NCI-H748 treated with DMSO at 0.1 percent for 48 hours (cell line): ENCODE measurements at regions not wholly inside any gene's neighbourhood (a gene's known extent, or its start where the extent isn't known, plus 50 kb on each side); places are given as distances from the start of the nearest gene placed in this dataset.

Experiments used
- DNase-seq: peaks from one replicate; lab custom pipeline; 2025; lab: John Stamatoyannopoulos, UW

DNA sequence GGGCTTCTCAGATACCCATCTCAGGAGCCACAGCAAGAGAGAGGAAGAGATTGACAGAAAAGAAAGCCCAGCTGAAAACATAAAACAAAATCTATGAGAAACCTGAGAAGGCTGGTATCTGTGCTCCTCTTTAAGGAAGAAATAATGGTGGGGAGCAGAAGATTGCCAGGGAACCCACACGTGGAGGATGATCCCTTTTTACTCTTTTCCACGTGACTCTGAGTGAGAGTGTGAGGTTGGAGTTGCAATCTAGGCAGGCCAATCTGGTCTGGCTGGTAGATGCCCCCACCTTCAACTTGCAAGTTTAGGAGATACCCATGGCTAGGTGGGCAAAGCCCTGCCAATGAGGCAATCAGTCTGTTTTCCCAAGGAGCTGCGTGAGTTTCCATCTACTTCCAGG is 202.3 kb downstream of the TENT4A start:
- no peak for DNase-seq

DNA sequence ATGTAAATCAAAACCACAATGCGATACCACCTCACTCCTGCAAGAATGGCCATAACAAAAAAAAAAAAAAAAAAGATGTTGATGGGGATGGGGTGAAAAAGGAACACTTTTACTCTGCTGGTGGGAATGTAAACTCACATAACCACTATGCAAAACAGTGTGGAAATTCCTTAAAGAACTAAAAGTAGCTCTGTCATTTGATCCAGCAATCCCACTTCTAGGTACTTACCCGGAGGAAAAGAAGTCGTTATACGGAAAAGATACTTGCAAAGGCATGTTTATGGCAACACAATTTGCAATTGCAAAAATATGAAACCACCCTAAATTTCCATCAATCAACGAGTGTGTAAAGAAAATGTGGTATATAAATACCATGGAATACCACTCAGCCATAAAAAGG is 205.0 kb downstream of the TENT4A start:
- no peak for DNase-seq

DNA sequence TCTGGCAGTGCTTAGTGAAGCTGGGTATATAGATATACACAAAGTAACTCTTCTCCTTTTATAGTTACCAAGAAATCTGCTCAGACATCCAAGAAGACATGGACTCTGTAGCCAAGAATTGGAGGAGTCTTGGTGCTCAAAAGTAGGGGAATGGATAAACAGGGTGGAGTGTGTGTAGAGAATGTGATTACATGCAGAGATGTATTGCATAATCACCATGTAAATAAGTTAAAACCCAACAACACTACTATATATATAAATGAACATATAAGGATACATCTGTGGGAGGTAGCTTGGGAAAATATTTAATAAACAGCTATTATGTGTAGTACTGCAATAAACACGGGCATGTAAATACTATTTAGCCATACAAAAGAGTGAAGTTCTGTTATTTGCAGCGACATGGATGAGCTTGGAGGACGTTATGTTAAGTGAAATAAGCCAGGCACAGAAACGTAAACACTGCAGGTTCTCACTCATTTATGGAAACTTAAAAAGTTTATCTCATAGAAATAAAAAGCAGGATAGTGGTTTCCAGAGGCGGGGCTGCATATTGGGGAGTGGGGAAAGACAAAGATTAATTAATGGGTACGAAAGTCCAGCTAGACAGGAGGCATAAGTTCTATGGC is 207.5 kb downstream of the TENT4A start:
- DNase-seq: no peak

DNA sequence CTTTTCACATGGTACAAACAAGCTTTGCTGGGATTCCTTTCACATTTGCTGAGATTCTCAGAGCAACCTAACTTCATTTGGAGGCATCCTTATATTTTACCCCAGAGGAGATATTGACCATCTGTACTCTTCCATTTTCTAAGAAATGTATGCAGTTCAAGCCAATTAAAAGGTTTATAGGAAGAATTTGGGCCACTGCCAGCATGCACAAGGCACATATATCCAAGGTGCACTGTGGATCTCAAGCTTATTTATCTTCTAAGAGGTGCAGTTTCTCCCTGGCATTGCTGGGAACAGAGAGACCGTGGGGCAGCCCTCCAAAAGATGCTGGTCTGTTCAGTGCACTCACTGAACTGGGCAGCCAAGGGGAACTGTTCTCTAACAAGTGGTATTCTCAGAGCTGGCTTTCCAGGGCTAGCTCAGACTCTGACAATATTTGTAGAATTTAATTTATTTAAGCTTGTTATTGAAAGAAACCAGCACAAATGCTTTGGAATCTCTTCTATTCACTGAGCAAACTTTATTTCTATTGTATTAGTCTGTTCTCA is 213.3 kb downstream of the TENT4A start:
- no peak for DNase-seq

DNA sequence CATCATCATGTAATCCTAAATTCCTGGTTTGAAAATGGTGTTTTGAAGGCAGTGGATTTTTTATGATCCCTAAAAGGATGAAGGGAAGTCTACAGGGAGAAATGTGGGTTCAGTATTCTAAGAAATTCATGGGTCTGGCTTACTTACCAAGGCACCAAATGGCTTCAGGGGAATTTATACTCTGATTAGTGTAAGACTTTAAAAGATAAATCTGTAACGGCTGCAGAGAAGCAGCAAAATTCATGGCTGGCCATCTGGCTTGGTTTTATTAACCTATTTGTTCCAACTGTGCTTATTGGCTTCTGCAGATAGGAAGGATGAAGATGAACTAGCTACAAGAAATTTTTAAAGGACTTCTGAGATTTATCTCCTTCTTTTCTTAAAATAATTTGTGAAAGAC is 222.8 kb downstream of the TENT4A start:
- DNase-seq: no peak

DNA sequence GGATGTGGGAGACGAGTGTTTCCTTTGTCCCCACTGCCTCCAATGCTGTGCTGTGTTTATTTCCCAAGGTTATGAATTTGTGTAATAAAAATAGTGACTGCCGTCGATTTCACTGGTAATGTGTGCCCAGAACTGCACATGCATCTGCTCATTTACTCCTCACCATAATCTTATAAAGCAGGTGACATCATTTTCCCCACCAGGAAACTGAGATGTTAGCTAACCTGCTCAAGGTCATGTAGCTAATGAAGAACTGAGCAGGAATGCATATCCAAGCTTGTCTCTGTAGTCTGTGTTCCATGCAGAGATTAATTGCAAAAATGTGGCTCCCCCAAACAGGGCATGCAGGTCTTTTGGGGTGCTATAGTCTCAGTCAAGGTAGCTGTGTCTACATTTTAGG is 224.4 kb downstream of the TENT4A start:
- DNase-seq: no peak

DNA sequence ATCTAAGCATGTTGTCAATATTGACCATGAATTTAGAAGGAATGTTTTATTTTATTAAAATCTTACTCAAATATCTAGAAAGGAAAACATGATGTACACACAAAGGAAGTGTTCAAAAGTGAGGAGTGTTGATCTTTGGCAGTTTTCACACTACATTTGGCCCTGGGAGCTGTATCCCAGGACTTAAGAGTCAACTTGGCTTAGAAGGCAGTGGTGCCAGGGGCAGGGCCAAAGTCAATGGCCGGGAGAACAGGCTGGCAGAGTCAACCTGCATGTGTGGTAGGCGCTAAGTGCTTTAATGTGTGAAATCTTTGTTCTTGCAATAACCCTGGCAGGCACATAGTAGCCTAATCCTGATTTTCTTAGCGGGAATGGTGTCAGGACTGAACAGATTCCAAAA is 228.4 kb downstream of the TENT4A start:
- DNase-seq: no peak

DNA sequence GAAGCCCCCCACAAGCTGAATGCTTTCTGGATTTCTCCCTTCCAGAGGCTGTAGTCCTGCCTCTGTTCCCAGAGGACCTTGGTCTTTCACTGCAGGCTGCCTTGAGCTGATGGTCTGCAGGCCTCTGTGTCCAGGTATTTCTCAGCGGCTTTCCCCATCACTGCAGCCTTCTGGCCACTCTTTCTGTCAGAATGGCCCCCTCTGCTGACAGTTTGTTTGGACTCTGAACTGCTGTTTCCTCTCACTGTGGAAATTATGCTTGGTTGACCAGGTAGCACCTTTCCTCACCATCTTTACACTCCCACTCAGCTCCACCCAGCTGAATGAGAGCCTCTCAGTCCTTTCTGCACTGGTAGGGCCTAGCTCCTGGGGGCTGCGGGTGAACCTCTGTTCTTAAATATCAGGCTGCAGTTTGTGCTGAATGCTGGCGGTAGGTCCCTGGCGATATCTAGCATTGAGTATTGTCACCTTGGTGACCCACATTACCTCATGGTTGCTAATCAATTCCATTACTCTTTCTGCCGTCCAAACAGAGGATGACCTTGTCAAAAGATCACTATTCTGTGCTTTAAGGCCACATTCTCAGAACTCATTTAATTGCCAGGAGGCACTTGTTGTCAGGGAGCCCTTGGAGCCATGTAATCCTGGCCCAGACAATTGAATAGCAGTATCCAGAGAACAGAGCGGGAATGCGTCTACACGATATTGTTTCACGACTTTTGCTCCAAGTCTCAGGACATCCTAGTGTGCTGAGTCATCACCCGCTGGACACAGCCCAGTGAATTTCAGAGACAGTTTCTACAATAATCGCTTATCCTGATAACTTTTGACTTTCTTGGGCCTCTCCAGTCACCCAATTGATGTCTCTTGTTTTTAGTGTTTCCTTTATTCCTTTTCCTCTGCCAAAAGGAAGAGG is 230.2 kb downstream of the TENT4A start:
- no peak for DNase-seq

DNA sequence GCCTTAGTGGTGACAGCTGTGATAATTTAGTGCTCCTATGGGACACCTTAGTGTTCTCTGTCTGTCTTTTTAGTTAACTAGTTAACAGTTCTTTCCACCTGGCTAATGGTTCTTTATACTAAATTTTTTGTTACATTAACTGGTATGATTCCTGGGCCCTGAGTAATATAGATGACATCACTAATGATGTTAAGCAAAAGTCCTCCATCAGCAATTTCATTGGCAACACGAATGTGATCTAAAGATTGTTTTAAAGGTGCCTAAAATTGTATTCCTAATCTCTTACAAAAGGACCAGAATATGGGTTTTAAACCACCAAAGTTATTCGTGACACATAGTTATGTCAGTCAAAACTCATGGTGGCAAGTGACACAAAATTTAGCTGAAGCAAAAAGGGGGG is 235.3 kb downstream of the TENT4A start:
- no peak for DNase-seq

DNA sequence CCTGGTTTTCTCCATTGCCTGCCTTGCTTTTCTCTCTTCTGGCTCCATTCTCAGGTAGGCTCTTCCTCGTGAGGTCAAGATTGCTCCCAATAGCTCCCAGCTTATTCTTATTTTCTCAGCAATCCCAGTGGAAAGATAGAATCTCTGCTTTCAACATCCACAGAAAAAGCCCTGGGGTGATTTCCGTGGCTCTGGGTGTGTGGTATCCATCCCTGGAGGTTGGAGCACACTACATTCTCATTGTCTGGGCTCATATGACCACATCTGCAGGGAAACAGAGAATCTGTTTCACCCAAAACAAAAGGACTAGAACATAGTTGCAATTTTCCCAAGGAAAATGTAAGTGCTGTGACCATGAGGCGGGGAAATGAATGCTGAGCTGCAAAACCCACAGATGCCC is 236.0 kb downstream of the TENT4A start:
- DNase-seq: no peak

DNA sequence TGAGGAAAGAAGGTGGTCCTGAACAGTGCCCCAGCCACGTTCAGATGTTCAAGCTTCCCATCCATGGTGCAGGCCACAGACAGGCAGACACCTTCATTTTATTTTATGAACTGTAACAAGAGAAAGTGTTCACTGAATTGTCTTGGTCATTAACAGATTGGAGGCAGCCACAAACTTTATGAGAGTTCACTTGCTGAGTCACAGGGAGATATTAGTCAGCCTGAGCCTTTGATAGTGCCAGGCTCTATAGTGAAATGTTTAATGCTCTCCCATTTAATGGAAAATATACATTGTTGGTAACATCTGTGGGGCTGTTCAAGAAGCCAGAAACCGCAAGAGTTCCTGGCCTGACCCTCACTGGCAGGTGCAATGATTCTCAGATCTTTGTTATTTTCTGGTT is 237.0 kb downstream of the TENT4A start:
- DNase-seq: no peak

DNA sequence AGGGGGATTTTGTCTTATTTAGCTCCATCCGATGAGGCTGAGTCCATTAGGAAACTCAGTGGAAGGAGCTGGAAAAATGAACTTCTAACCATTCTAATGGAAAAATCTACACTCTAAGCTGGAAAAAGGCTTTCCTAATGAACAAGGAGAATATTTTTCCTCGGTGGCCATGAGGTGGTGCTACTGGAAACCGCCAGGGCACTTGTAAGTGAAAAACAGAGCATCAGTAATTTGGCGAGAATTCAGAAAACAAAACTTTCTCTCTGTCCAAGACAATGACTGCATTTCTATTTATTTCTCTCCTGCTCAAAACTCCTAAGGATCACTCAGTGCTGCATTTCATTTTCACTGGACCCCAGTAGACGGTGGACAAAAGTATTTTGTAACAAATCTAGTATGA is 237.6 kb downstream of the TENT4A start:
- no peak for DNase-seq

DNA sequence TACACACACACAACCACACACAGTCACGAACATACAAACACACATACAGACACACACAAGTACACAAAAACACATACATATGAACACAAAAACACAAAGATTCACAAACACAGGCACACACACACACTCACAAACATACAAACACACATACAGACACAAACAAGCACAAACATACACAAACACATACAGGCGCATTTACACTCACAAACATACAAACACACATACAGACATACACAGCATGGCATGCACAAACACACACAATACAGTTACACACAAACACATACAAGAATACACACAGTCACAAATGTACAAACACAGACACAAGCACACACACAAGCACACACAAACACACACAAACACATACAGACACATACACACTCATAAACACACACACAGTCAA is 247.9 kb downstream of the TENT4A start:
- DNase-seq: no peak

DNA sequence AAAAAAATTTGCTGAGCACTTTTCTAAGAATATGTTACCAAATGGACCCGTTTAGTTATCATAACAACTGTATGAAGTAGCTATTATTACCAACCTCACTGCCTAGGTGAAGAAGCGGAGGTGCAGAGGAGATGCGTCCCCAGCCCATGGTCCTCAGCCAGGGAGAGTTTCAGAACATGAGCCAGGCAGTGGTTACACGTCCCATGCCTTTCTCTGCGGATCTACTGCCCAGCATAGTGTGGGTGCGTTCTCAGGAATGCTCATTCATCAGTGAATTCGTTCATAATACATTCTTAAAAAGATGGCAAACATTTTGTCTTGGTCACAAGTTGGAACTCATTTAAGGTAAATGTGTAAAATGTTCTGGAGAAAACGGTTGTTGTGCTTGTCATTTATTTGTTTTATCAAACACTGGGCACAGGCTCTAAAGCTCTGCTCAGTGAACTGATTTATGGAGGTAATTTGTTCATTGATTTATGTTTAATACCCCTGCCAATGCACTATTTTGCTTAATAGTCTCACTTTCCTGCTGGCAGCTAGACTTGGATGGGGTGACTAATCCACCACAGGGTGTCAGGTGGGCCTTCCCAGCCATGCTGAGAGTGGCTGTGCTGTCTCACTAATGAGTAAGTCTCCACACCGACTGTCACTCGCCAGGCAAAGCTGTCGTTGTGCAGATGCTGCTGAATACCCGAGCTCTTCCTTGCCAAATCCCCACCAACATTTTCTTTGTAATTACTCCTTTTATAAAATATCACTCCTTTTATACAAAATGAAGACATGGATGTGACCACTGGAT is 248.8 kb downstream of the TENT4A start:
- DNase-seq: no peak

DNA sequence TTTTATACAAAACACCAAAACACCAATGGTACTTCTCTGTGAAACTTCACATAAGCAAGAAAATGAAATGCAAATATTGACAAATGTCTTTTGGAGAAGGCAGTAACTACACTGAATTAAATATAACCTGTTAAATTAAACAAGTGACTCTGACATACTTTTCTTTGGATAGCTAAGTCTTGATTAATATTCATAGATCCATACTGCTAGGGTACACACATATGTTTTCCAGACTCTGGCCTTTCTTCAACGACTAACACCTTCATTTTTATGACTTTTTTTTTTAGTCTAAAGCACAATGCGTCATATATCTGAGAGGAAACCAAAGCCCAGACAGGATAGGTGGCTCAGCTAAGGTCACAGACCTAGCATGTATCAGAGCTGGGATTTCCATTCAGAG is 263.7 kb downstream of the TENT4A start:
- no peak for DNase-seq

DNA sequence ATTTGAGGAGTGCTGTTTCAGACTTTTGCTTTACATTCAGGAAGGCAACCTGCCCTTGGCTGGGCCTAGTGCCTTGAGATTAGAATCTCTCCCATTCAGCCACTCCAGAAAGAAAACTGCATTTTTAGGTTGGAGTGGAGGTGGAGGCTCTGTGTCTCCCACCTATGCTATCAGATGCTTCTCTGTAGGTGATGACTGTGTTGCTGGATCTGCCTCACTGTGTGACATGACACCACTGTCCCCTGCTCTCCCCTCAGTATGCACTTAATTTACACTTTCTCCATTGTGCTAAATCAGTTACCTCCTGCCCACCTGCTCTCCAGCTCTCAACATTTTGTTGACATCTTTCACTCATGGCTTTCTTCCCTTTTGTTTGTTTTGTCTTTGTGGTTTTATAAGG is 265.8 kb downstream of the TENT4A start:
- DNase-seq: no peak

DNA sequence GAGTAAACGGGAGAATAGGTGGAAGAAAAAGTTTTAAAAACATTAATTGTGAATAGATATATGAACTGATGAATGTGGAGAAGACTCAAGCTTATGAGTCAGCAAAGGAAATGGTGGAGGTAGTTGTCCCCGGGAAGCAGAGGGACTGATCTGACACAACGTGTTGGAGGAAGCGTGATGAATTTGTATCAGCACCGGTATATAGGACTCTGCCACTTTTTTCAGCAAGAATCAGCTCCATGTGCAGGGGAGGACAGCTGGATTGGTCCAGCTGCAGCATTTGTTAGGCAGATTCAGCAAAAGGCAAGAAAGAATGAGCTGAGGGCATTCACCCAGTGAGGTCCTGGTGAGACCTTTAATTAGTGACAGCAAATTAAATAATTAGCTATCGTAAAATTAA is 276.0 kb downstream of the TENT4A start:
- no peak for DNase-seq

DNA sequence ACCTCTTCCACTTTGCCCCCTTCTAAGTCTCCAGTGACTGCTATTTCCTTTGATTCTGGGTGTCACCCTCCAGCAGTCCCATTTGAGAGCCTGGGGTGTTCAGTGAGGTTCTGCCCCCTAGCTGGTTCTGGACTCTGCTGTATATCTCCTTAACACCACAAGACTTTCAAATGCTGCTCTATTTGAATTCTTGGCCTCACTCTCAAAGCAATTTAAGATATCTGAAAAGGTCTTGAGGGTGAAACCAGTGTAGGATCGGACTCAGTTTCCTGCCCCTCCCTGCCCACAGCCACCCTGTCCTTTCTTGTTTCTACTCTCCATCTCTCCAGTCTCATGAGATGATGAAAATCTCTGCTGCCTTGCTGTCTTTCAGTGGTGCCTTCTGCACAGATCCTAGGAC is 280.9 kb downstream of the TENT4A start:
- no peak for DNase-seq

DNA sequence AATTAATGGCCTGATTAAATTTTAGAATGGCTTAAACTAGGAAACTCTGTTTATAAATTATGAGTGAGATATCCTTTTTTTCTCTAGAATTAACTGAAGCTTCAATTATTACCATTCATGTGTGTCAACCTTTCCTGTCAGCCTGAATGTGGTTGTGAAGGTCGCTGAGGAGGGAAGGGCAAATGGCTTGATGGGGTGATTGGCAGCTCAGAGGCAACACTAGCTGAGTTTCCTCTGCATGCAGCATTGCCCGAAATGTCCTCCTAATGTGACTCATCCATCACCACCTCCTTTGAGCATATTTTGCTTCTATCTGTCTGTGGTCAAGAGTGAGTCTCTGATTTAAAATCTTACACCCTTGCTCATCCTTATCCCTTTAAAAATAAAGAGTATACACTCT is 281.9 kb downstream of the TENT4A start:
- no peak for DNase-seq

DNA sequence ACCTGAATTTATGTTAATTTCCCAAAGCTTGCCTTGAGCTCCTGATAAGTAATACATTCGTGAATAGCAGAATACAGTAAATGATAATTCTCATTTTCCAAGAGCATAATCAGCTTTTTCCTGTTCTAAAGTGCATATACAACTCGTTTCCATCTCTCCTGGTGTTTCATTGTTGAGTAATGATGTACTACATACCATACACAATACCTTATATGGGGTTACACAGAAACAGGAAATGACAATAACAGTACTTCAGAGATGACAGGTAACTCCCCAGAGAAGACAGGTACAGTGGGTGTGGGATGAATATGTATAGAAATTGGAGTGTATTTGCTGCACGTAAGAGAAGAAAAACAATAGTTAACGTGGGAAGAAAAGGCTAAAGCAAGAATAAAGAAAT is 287.1 kb downstream of the TENT4A start:
- peak; percentile 89 for DNase-seq

DNA sequence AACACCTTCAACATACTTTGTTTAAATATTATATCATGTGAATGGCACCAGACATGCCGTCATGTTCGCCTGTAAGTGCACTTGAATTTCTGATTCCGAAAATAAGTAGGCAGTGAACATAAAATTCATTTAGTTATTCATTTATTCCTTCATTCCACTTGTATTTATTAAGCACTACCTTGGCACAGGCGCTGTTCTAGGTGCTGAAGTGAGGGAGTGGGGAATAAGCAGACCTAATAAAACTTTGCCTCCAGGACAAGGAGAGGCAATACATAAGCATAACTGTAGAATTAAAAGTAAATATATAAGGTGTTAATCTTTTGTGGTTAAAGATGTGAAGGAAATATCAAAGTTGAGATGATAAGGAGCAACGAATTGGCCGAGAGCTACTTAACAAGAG is 297.4 kb downstream of the TENT4A start:
- no peak for DNase-seq

DNA sequence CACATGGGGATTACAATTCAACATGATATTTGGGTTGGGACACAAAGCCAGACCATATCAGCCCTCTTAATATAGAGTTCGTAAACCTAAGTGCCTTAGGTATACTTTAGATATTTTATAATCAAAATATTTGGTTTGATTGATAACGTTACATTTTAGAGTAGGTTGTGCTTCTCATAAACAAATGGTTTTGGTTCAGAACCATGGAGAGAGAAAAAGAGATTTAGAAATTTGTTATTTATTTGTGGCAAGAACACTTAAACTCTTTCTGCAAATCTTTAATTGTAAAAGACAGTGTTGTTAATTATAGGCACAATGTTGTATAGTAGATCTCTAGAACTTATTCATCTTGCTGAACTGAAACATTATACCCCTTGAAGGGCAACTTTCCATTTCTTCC is 298.8 kb downstream of the TENT4A start:
- no peak for DNase-seq

DNA sequence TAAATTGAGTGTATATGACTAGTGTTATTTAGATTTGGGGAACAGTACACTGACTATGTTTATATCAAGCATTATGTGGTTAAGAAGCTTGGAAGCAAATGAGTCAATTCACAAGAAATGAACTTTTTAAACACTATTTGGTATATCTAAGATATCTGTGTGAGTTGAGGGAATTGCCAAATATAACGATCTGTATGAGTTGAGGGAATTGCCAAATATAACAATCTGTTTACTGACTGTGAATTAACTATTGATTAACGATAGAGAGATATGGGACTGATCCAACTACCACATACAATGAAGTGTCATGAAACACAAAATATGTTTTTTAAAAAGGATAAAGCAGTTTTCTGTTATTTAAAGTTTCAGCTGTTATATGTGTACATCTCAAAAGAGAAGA is 301.4 kb downstream of the TENT4A start:
- no peak for DNase-seq
